IPS-15b (cell line): ENCODE measurements at regions not wholly inside any gene's neighbourhood (a gene's known extent, or its start where the extent isn't known, plus 50 kb on each side); places are given as distances from the start of the nearest gene placed in this dataset.

Experiments
- H3K27me3 ChIP-seq: one replicate; pipeline ENCODE4 v1.6.1; 2013; ENCODE audit warnings: low read length; ENCODE audit not compliant: control insufficient read depth, insufficient read depth
- H3K36me3 ChIP-seq: one replicate; pipeline ENCODE4 v1.6.1; 2013; ENCODE audit warnings: low read length; ENCODE audit not compliant: control insufficient read depth, insufficient read depth
- H3K4me1 ChIP-seq: one replicate; pipeline ENCODE4 v1.6.1; 2013; ENCODE audit warnings: mild to moderate bottlenecking, low read length; ENCODE audit not compliant: control insufficient read depth, insufficient read depth
- H3K4me3 ChIP-seq: one replicate; pipeline ENCODE4 v1.5.1; 2013; ENCODE audit warnings: low read depth, low read length
- H3K9ac ChIP-seq: one replicate; pipeline ENCODE4 v1.6.1; 2013; ENCODE audit warnings: low read depth, mild to moderate bottlenecking, low read length
- H3K9me3 ChIP-seq: one replicate; pipeline ENCODE4 v1.6.1; 2013; ENCODE audit warnings: mild to moderate bottlenecking, low read length; ENCODE audit not compliant: control insufficient read depth, insufficient read depth

DNA sequence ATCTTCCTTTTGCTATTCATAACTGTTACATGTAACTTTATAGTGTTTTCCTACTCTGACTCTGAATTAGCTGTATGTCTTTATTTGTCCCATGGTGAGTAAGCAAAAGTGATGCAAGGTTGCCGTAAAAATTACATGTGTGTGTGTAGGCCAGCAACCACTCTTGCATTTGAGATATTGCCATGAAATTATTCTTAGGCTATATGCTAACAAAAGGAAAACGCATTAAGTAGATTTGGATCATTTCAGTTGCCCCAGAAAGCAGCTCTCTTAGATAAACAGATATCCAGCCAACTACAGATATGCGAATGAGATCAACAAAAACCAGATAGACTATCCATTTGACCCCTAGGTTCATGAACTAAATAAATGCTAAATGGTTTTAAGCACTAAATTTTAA is 73.6 kb downstream of the CYLC2 start:
- Histone ChIP-seq H3K9ac (no peak overlapping the region), H3K27me3 (no peaks in the 10 kb centered on the region), H3K4me1 (no peaks in the 10 kb centered on the region), H3K4me3 (no peak overlapping the region), H3K9me3 (no peaks in the 10 kb centered on the region), H3K36me3 (no peaks in the 10 kb centered on the region)

DNA sequence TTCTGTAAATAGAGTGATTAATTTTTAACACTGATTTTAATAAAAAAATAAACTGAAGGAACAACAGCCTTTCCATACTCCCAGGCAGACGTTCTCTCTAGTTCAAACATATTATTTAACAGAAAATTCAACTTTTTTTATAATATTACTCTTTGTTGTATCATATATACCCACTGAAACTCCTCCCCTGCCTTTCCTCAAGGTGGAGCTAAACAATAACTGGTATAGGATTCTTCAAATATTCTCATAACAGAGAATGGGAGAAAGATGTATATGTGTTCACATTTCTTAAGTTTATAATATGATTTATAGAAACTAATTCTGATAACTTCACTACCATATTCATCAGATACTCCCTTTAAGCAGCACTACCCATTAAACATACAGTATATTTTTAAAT is 83.4 kb downstream of the CYLC2 start:
- Histone ChIP-seq H3K27me3 (no peaks in the 10 kb centered on the region), H3K9me3 (no peaks in the 10 kb centered on the region), H3K4me3 (no peak overlapping the region), H3K4me1 (no peaks in the 10 kb centered on the region), H3K36me3 (no peaks in the 10 kb centered on the region), H3K9ac (no peak overlapping the region)

DNA sequence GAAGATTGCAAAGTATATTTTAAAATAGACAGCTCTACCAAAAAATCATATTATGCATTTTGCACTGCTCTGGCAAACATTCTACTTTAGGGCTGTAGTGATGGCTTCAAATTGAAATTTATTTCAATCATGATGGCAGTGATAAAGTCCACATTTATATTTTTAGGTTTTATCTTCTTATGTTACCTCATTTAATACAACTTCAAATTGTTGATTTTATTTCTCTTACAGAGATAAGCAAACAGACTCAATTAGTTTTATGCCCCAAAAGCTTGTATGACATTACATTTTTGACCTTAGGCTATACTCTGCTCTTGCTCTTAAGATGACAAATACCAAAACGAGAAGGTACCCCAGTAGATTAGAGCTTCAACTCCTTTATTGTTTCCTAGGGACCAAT is 87.4 kb downstream of the CYLC2 start:
- Histone ChIP-seq H3K4me3 (no peak overlapping the region), H3K27me3 (no peaks in the 10 kb centered on the region), H3K9ac (no peak overlapping the region), H3K4me1 (no peaks in the 10 kb centered on the region), H3K36me3 (no peaks in the 10 kb centered on the region), H3K9me3 (no peaks in the 10 kb centered on the region)

DNA sequence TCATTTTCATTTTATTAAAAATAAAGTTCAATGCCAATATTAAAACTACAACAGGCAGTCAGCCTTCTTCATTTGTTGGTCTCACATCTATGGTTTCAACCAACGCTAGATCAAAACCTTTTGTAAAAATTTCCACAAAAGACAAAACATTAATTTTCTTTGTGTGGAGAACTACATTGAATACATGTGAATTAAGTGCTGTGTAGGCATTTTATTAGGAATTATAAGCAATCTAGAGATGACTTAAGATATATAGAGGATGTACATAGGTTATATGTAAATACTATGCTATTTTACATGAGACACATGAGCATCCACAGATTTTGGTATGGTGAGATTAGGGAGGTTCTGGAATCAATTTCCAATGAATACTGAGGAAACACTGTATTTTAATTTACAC is 94.2 kb downstream of the CYLC2 start:
- Histone ChIP-seq H3K4me3 (no peak overlapping the region), H3K36me3 (no peaks in the 10 kb centered on the region), H3K9ac (no peak overlapping the region), H3K9me3 (no peaks in the 10 kb centered on the region), H3K4me1 (no peaks in the 10 kb centered on the region), H3K27me3 (no peaks in the 10 kb centered on the region)

DNA sequence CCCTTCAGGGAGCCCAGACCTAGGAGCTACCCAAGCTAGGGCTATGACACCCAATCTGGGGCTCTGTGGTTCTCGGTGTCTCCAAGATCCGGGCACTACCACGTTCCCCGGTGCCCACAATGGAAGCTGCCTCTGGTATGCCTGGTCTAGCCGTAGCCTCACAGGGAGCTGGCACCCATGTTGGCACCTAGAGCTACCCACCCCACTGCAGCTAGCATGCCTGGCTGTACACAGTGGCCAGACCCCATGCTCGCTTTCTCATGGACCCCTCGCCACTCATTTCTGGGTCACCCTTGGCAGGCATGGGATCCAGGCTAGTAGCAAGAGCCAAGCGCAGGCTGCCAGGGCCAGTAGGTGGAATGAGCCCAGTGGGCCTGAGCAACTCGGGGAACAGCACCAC is 109.0 kb downstream of the CYLC2 start:
- no peaks in the 10 kb centered on the region for H3K27me3 ChIP-seq
- no peak overlapping the region for H3K9ac ChIP-seq
- no peaks in the 10 kb centered on the region for H3K9me3 ChIP-seq
- H3K4me1 ChIP-seq, result no peaks in the 10 kb centered on the region
- no peak overlapping the region for H3K4me3 ChIP-seq
- H3K36me3 ChIP-seq, result no peaks in the 10 kb centered on the region

DNA sequence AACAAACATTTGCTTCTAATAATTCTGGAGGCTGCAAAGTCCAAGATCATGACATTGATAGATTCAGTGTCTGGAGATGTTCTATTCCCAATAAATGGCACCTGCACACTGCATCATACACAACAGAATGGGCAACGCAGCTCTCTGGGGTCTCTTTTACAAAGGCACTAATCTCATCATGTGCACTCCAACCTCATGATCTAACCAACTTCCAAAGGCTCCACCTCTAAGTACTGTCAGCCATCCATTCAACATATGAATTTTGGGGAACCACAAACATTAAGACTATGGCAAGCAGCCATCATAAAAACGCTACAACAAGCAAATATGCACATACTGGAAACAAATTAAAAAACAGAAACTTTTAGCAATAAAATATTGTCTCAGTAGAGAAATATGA is 121.1 kb downstream of the CYLC2 start:
- H3K9me3 ChIP-seq, result no peaks in the 10 kb centered on the region
- H3K36me3 ChIP-seq, result no peaks in the 10 kb centered on the region
- no peak overlapping the region for H3K9ac ChIP-seq
- H3K4me1 ChIP-seq, result no peaks in the 10 kb centered on the region
- H3K27me3 ChIP-seq, result no peaks in the 10 kb centered on the region
- H3K4me3 ChIP-seq, result no peak overlapping the region

DNA sequence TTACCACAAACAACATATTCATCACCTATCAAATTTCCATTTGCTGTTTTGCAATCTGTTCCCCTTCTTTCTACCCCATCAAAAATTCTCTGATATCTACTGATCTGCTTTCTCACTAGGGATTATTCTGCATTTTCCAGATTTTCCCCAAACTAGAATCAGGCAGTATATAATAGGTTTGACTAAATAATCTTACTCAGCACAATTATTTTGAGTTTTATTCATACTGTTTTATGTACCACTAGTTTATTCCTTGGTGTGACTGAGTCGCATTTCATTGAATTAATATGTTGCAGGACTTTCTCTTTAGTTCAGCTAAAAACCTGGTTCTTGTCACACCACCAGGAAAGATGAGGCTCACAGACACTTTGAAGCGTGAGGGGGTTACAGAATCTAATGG is 131.4 kb downstream of the CYLC2 start:
- no peaks in the 10 kb centered on the region for H3K36me3 ChIP-seq
- H3K27me3 ChIP-seq, result no peaks in the 10 kb centered on the region
- H3K4me1 ChIP-seq, result no peaks in the 10 kb centered on the region
- H3K4me3 ChIP-seq, result no peak overlapping the region
- H3K9ac ChIP-seq, result no peak overlapping the region
- peaks cover 10% of the 10 kb centered on the region for H3K9me3 ChIP-seq

DNA sequence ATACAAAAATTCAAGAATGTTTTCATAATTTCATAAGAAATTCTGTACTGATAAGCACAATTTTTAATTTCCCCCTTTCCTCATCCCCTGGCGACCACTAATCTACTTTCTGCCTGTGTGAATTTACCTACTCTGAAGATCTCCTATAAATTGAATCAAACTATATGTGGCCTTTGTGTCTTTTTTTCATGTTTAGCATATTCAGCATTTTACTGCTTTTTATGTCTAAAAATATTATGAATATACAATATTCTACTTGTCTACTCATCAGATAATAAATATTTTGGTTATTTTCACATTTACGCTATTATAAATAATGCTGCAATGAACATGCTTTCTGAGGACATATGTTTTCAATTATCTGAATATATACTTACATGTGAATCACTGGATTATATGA is 144.8 kb downstream of the CYLC2 start:
- Histone ChIP-seq H3K36me3 (no peaks in the 10 kb centered on the region), H3K9ac (no peak overlapping the region), H3K4me3 (no peak overlapping the region), H3K4me1 (no peaks in the 10 kb centered on the region), H3K27me3 (no peaks in the 10 kb centered on the region), H3K9me3 (no peaks in the 10 kb centered on the region)

DNA sequence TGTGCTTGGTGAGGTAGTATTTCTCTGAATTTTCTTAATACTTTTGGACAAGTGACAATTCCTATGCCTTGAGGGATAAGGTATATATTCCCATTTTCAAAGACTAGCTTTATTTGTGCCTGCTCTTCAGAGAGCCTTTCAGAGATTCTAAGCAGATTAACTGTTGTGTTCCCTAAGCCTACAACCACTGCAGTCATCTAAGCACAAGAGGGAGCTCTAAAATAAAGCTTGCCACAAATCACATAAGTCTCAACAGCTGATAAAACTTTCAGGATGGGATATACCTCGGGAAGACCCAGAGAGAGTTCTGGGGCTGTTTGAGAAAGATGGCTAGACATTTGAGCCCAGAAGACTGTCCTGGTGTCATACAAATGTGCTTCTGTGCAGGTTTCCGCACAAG is 157.3 kb downstream of the CYLC2 start:
- H3K27me3 ChIP-seq, result no peaks in the 10 kb centered on the region
- no peak overlapping the region for H3K9ac ChIP-seq
- H3K4me1 ChIP-seq, result no peaks in the 10 kb centered on the region
- H3K4me3 ChIP-seq, result no peak overlapping the region
- H3K36me3 ChIP-seq, result no peaks in the 10 kb centered on the region
- H3K9me3 ChIP-seq, result peaks cover 3% of the 10 kb centered on the region

DNA sequence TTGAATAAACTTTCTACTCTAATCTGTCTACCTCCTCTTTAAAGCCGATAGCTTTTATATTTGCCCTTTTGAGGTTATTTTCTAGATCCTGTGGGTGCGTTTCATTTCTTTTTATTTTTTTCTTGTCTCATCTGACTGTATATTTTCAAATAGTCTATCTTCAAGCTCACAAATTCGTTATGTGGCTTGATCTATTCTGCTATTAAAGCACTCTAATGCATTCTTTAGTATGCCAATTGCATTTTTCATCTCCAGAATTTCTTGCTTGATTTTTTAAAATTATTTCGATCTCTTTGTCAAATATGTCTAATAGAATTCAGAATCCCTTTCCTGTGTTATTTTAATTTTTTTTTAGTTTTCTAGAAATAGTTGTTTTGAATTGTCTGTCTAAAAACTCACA is 172.4 kb downstream of the CYLC2 start:
- H3K4me1 ChIP-seq, result no peaks in the 10 kb centered on the region
- no peaks in the 10 kb centered on the region for H3K27me3 ChIP-seq
- no peak overlapping the region for H3K9ac ChIP-seq
- no peaks in the 10 kb centered on the region for H3K9me3 ChIP-seq
- H3K4me3 ChIP-seq, result no peak overlapping the region
- no peaks in the 10 kb centered on the region for H3K36me3 ChIP-seq

DNA sequence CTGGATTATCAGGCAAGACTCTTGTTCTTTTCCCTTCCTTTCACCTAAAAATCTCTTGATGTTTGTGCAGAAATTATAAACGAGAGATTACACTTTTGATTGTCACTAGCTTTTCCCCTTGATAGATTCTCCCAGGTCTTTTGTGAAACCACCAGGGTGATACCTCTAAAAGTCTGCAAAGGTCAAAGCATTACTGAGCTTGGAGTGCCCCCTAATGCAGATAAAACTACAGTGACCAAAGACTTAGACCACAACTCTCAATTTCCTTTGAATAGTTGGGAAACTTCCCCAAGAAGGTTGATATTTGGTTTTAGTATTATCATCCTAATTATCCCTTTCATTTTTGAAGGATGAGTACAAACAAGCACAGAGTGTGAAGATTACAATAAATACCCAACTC is 173.1 kb downstream of the CYLC2 start:
- Histone ChIP-seq H3K9ac (no peak overlapping the region), H3K27me3 (no peaks in the 10 kb centered on the region), H3K9me3 (no peaks in the 10 kb centered on the region), H3K4me1 (no peaks in the 10 kb centered on the region), H3K36me3 (no peaks in the 10 kb centered on the region), H3K4me3 (no peak overlapping the region)

DNA sequence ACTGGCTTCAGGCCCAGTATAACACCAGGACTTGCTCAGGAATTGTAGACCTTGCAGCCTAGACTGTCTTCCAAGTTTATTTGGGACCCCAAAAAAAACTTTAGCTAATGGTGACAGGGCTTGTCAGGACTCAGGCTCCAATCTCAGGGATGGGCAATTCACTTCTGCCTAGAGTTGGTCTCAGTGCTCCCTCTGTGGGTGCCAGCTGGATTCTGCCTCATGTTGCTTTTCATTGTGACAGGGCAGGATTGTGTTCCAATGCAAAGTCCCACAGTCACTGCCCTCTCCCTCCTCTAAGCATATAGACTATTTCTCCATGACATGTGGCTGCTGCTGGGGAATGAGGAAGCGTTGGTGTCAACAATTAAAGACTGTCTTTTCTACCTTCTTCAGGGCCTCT is 174.7 kb downstream of the CYLC2 start:
- Histone ChIP-seq H3K4me3 (no peak overlapping the region), H3K9ac (no peak overlapping the region), H3K27me3 (no peaks in the 10 kb centered on the region), H3K36me3 (no peaks in the 10 kb centered on the region), H3K9me3 (no peaks in the 10 kb centered on the region), H3K4me1 (no peaks in the 10 kb centered on the region)

DNA sequence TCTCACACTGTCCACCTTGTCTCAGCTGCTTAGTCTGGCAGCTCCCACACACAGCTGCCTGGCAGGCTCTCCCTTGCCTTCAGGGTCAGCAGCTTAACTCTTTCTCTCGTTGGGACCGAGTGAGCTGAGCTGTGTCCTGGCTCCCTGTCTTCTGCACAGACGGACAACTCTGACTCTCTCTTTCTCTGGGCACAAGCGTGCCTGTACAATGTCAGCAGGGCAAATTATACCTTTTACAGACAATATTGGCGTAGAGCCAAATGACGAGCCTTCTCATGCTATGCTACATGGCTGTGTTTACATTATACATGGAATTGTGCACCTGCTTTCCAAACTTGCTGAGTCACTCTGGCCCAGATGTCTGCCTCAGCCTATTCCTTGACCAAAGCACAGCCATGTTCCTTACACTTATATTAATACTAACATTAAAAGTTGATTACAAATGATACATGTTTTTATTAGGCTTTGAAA is 188.6 kb downstream of the CYLC2 start:
- no peak overlapping the region for H3K4me3 ChIP-seq
- H3K9ac ChIP-seq, result no peak overlapping the region
- H3K36me3 ChIP-seq, result no peaks in the 10 kb centered on the region
- H3K4me1 ChIP-seq, result no peaks in the 10 kb centered on the region
- no peaks in the 10 kb centered on the region for H3K9me3 ChIP-seq
- no peaks in the 10 kb centered on the region for H3K27me3 ChIP-seq
